ENCODE measurements at regions not wholly inside any gene's neighbourhood (a gene's known extent, or its start where the extent isn't known, plus 50 kb on each side); places are given as distances from the start of the nearest gene placed in this dataset.

DNA sequence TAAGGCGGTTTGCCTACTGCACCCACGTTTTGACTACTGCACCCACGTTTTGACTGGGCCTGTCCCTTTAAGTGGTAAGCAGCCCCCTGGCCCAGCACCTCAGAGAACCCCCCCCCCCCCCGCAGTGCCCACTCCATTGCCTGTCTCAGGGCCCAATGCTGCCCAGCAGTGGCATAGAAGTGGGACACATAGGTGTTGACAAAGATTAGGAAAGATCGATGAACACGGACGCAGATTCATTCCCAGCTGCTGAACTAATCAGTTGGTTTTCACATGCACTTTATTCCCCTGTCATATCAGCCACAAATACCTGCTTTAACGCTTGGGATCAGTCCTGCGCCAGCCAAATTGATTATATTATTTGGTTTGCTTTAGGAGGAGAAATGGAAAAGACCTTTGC lies 268.8 kb upstream of the SKOR2 start:
- ATAC-seq (no peak), DNase-seq (ENCODE audit: low spot score) (no peak)
- Histone ChIP-seq H3K4me1 (ENCODE audit: insufficient read depth) (no peaks in the 10 kb centered on the region), H3K27ac (ENCODE audit: low read depth) (no peak overlapping the region), H4K20me1 (replicated peaks; ENCODE audit: insufficient read depth) (no peaks in the 10 kb centered on the region), H3K4me2 (no peak overlapping the region), H3K27me3 (ENCODE audit: insufficient read depth) (no peaks in the 10 kb centered on the region), H3K79me2 (replicated peaks; ENCODE audit: insufficient read depth) (no peaks in the 10 kb centered on the region), H2AFZ (no peak overlapping the region), H3K9me2 (ENCODE audit: insufficient read depth) (peaks cover 8% of the 10 kb centered on the region; the same call in 1 of the 2 replicates), H3F3A (replicated peaks; ENCODE audit: low read depth) (no peaks in the 10 kb centered on the region), H3K4me3 (no peak overlapping the region), H3K36me3 (ENCODE audit: insufficient read depth) (no peaks in the 10 kb centered on the region)
- no peak for TF ChIP-seq CREB1 (CRISPR knock-in tag; IDR thresholded peaks at IDR 0.05; ENCODE audit: low read depth)
- no peak for TF ChIP-seq ZNF114 (CRISPR knock-in tag; IDR thresholded peaks at IDR 0.05)
- TF ChIP-seq, protein P1, sequence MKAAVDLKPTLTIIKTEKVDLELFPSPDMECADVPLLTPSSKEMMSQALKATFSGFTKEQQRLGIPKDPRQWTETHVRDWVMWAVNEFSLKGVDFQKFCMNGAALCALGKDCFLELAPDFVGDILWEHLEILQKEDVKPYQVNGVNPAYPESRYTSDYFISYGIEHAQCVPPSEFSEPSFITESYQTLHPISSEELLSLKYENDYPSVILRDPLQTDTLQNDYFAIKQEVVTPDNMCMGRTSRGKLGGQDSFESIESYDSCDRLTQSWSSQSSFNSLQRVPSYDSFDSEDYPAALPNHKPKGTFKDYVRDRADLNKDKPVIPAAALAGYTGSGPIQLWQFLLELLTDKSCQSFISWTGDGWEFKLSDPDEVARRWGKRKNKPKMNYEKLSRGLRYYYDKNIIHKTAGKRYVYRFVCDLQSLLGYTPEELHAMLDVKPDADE (IDR thresholded peaks at IDR 0.05) = no peak
- no peak for TF ChIP-seq ZNF331 (CRISPR knock-in tag; IDR thresholded peaks at IDR 0.05; ENCODE audit: low read depth)
- TF ChIP-seq, protein P2, sequence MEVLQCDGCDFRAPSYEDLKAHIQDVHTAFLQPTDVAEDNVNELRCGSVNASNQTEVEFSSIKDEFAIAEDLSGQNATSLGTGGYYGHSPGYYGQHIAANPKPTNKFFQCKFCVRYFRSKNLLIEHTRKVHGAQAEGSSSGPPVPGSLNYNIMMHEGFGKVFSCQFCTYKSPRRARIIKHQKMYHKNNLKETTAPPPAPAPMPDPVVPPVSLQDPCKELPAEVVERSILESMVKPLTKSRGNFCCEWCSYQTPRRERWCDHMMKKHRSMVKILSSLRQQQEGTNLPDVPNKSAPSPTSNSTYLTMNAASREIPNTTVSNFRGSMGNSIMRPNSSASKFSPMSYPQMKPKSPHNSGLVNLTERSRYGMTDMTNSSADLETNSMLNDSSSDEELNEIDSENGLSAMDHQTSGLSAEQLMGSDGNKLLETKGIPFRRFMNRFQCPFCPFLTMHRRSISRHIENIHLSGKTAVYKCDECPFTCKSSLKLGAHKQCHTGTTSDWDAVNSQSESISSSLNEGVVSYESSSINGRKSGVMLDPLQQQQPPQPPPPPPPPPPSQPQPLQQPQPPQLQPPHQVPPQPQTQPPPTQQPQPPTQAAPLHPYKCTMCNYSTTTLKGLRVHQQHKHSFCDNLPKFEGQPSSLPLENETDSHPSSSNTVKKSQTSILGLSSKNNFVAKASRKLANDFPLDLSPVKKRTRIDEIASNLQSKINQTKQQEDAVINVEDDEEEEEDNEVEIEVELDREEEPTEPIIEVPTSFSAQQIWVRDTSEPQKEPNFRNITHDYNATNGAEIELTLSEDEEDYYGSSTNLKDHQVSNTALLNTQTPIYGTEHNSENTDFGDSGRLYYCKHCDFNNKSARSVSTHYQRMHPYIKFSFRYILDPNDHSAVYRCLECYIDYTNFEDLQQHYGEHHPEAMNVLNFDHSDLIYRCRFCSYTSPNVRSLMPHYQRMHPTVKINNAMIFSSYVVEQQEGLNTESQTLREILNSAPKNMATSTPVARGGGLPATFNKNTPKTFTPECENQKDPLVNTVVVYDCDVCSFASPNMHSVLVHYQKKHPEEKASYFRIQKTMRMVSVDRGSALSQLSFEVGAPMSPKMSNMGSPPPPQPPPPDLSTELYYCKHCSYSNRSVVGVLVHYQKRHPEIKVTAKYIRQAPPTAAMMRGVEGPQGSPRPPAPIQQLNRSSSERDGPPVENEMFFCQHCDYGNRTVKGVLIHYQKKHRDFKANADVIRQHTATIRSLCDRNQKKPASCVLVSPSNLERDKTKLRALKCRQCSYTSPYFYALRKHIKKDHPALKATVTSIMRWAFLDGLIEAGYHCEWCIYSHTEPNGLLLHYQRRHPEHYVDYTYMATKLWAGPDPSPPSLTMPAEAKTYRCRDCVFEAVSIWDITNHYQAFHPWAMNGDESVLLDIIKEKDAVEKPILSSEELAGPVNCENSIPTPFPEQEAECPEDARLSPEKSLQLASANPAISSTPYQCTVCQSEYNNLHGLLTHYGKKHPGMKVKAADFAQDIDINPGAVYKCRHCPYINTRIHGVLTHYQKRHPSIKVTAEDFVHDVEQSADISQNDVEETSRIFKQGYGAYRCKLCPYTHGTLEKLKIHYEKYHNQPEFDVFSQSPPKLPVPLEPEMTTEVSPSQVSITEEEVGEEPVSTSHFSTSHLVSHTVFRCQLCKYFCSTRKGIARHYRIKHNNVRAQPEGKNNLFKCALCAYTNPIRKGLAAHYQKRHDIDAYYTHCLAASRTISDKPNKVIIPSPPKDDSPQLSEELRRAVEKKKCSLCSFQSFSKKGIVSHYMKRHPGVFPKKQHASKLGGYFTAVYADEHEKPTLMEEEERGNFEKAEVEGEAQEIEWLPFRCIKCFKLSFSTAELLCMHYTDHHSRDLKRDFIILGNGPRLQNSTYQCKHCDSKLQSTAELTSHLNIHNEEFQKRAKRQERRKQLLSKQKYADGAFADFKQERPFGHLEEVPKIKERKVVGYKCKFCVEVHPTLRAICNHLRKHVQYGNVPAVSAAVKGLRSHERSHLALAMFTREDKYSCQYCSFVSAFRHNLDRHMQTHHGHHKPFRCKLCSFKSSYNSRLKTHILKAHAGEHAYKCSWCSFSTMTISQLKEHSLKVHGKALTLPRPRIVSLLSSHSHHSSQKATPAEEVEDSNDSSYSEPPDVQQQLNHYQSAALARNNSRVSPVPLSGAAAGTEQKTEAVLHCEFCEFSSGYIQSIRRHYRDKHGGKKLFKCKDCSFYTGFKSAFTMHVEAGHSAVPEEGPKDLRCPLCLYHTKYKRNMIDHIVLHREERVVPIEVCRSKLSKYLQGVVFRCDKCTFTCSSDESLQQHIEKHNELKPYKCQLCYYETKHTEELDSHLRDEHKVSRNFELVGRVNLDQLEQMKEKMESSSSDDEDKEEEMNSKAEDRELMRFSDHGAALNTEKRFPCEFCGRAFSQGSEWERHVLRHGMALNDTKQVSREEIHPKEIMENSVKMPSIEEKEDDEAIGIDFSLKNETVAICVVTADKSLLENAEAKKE (CRISPR knock-in tag; IDR thresholded peaks at IDR 0.05) = no peak
- TF ChIP-seq STAT1 (IDR thresholded peaks at IDR 0.05; ENCODE audit: unreplicated experiment) = no peak
- TF ChIP-seq, protein P3, sequence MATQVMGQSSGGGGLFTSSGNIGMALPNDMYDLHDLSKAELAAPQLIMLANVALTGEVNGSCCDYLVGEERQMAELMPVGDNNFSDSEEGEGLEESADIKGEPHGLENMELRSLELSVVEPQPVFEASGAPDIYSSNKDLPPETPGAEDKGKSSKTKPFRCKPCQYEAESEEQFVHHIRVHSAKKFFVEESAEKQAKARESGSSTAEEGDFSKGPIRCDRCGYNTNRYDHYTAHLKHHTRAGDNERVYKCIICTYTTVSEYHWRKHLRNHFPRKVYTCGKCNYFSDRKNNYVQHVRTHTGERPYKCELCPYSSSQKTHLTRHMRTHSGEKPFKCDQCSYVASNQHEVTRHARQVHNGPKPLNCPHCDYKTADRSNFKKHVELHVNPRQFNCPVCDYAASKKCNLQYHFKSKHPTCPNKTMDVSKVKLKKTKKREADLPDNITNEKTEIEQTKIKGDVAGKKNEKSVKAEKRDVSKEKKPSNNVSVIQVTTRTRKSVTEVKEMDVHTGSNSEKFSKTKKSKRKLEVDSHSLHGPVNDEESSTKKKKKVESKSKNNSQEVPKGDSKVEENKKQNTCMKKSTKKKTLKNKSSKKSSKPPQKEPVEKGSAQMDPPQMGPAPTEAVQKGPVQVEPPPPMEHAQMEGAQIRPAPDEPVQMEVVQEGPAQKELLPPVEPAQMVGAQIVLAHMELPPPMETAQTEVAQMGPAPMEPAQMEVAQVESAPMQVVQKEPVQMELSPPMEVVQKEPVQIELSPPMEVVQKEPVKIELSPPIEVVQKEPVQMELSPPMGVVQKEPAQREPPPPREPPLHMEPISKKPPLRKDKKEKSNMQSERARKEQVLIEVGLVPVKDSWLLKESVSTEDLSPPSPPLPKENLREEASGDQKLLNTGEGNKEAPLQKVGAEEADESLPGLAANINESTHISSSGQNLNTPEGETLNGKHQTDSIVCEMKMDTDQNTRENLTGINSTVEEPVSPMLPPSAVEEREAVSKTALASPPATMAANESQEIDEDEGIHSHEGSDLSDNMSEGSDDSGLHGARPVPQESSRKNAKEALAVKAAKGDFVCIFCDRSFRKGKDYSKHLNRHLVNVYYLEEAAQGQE (IDR thresholded peaks at IDR 0.05; ENCODE audit: unreplicated experiment) = no peak
- no peak for TF ChIP-seq JUNB (IDR thresholded peaks at IDR 0.05; ENCODE audit: unreplicated experiment)
- Mint-ChIP-seq H3K36me3 (ENCODE audit: low read depth) (no peaks in the 10 kb centered on the region), H3K4me3 (no peak overlapping the region), H3K9me3 (no peaks in the 10 kb centered on the region), H3K27me3 (ENCODE audit: insufficient read depth, low read depth, poor library complexity) (peaks cover 3% of the 10 kb centered on the region), H3K4me1 (no peaks in the 10 kb centered on the region), H3K27ac (no peak overlapping the region)
